ENCODE measurements at regions not wholly inside any gene's neighbourhood (a gene's known extent, or its start where the extent isn't known, plus 50 kb on each side); places are given as distances from the start of the nearest gene placed in this dataset.

- TF ChIP-seq EZH2 (IDR thresholded peaks at IDR 0.05; ENCODE audit: borderline replicate concordance) (no peak), CTCF (IDR thresholded peaks at IDR 0.05; ENCODE audit: poor library complexity) (no peak), EZH2phosphoT487 (IDR thresholded peaks at IDR 0.05; ENCODE audit: low read depth, severe bottlenecking, unreplicated experiment) (no peak)
Observed at GRCh38 chr11:57871231-57871630, 109.6 kb downstream of the CTNND1 start.
